H1 (cell line): ENCODE measurements at regions not wholly inside any gene's neighbourhood (a gene's known extent, or its start where the extent isn't known, plus 50 kb on each side); places are given as distances from the start of the nearest gene placed in this dataset.

ENCODE experiments used
- CTCF ChIA-PET: fragments of 300-600 bp; sonication (Branson Sonifier 250); formaldehyde crosslinking; loops from one replicate; lab custom pipeline; 2021; ENCODE audit not compliant: partially characterized antibody; lab: Charles Lee
- POLR2A ChIA-PET: fragments of 300-600 bp; sonication (Branson Sonifier 250); formaldehyde crosslinking; loops from one replicate; lab custom pipeline; 2021; ENCODE audit warnings: inconsistent platforms; ENCODE audit not compliant: partially characterized antibody; lab: Charles Lee
- DNase-seq, 2 experiments: peaks; one replicate each; pipeline versions ENCODE4 v3.0.0 to v3.0.0-alpha.2; 2010 to 2022; ENCODE audit warnings: low spot score in 2 of 2, low read depth in 1 of 2, mixed read lengths in 1 of 2
- FAIRE-seq: peaks from 2 replicates; lab custom pipeline; 2011; peaks lifted over from hg19 to GRCh38; lab: Jason Lieb, UNC
- H2AFZ ChIP-seq: 2 replicates; pipeline ENCODE4 v1.8.1; 2012; ENCODE audit warnings: low read length, inconsistent platforms
- H2AK5ac ChIP-seq: 2 replicates; pipeline ENCODE4 v1.6.1; 2013; ENCODE audit warnings: low read depth, low read length
- H2BK120ac ChIP-seq: replicated peaks from 2 replicates; pipeline ENCODE3; 2013; ENCODE audit warnings: low read depth, low read length, inconsistent platforms
- H2BK12ac ChIP-seq: 2 replicates; pipeline ENCODE4 v1.6.1; 2013; ENCODE audit warnings: low read depth, low read length
- H2BK15ac ChIP-seq: 2 replicates; pipeline ENCODE4 v1.6.1; 2013; ENCODE audit warnings: low read length
- H2BK20ac ChIP-seq: 2 replicates; pipeline ENCODE4 v1.6.1; 2013; ENCODE audit warnings: low read length
- H2BK5ac ChIP-seq: 2 replicates; pipeline ENCODE4 v1.6.1; 2013; ENCODE audit warnings: low read depth, low read length
- H3K14ac ChIP-seq: 2 replicates; pipeline ENCODE4 v1.6.1; 2013; ENCODE audit warnings: inconsistent platforms; ENCODE audit not compliant: insufficient read length
- H3K18ac ChIP-seq: 2 replicates; pipeline ENCODE4 v1.6.1; 2013; ENCODE audit warnings: low read length; ENCODE audit errors: extremely low read depth
- H3K23ac ChIP-seq: 2 replicates; pipeline ENCODE4 v1.6.1; 2013; ENCODE audit warnings: inconsistent platforms; ENCODE audit not compliant: insufficient read length
- H3K23me2 ChIP-seq: 2 replicates; pipeline ENCODE4 v1.6.1; 2013; ENCODE audit warnings: low read depth, low read length
- H3K27ac ChIP-seq: 2 replicates; pipeline ENCODE4 v1.6.1; 2011; ENCODE audit warnings: low read depth, low read length, inconsistent platforms
- H3K27me3 ChIP-seq, 4 experiments: replicated peaks in 1 of 4; 1 replicate in 1 of 4; 2 replicates in 3 of 4; pipeline versions ENCODE4 v1.6.1 to v1.8.1; 2011 to 2013; ENCODE audit warnings: low read length in 3 of 4, mild to moderate bottlenecking in 3 of 4, inconsistent platforms in 2 of 4, mixed read lengths in 2 of 4, moderate library complexity in 1 of 4; ENCODE audit not compliant: control insufficient read depth in 3 of 4, insufficient read depth in 3 of 4; ENCODE audit errors: extremely low read depth in 1 of 4
- H3K36me3 ChIP-seq, 4 experiments: 2 replicates each; pipeline versions ENCODE4 v1.6.1 to v1.8.1; 2011 to 2013; ENCODE audit warnings: mild to moderate bottlenecking in 4 of 4, low read length in 3 of 4, moderate library complexity in 2 of 4, control low read depth in 1 of 4, inconsistent platforms in 1 of 4; ENCODE audit not compliant: insufficient read depth in 4 of 4, control insufficient read depth in 2 of 4
- H3K4ac ChIP-seq: replicated peaks from 2 replicates; pipeline ENCODE3; 2013; ENCODE audit warnings: low read length, low read depth, mixed read lengths, inconsistent platforms; ENCODE audit not compliant: insufficient read length
- H3K4me1 ChIP-seq, 4 experiments: replicated peaks in 1 of 4; 1 replicate in 1 of 4; 2 replicates in 3 of 4; pipeline versions ENCODE4 v1.6.1 to v1.8.1; 2011 to 2013; ENCODE audit warnings: low read length in 3 of 4, inconsistent platforms in 2 of 4, mixed read lengths in 1 of 4; ENCODE audit not compliant: insufficient read depth in 4 of 4, control insufficient read depth in 3 of 4
- H3K4me2 ChIP-seq, 2 experiments: 2 replicates each; pipeline versions ENCODE4 v1.6.1 to v1.8.1; 2011 to 2013; ENCODE audit warnings: low read depth in 2 of 2, low read length in 2 of 2, control low read depth in 1 of 2, inconsistent platforms in 1 of 2, mild to moderate bottlenecking in 1 of 2; ENCODE audit not compliant: insufficient read depth in 1 of 2
- H3K4me3 ChIP-seq, 4 experiments: fragments of 200-600, 300-600 bp in 1 of 4; sonication (generic), shearing (Covaris generic), sonication (Bioruptor Twin) in 1 of 4; 2 replicates each; pipeline versions ENCODE4 v1.5.1 to v1.8.1; 2011 to 2016; ENCODE audit warnings: low read length in 4 of 4, low read depth in 3 of 4, control low read depth in 2 of 4, inconsistent platforms in 2 of 4, mild to moderate bottlenecking in 2 of 4, mixed read lengths in 1 of 4, moderate library complexity in 1 of 4; ENCODE audit not compliant: insufficient read depth in 2 of 4; ENCODE audit errors: extremely low read depth in 1 of 4
- H3K56ac ChIP-seq: replicated peaks from 2 replicates; pipeline ENCODE3; 2013; ENCODE audit warnings: low read depth, mild to moderate bottlenecking, mixed read lengths, low read length, inconsistent platforms; ENCODE audit not compliant: insufficient read length
- H3K79me1 ChIP-seq: 2 replicates; pipeline ENCODE4 v1.6.1; 2013; ENCODE audit warnings: low read depth, low read length, control low read depth
- H3K79me2 ChIP-seq, 2 experiments: 2 replicates each; pipeline versions ENCODE4 v1.6.1 to v1.8.1; 2012 to 2013; ENCODE audit warnings: low read length in 2 of 2, mild to moderate bottlenecking in 2 of 2, inconsistent platforms in 1 of 2; ENCODE audit not compliant: insufficient read depth in 2 of 2, control insufficient read depth in 1 of 2
- H3K9ac ChIP-seq, 4 experiments: replicated peaks in 1 of 4; 1 replicate in 1 of 4; 2 replicates in 3 of 4; pipeline versions ENCODE4 v1.6.1 to v1.8.1; 2011 to 2013; ENCODE audit warnings: low read depth in 3 of 4, low read length in 3 of 4, control low read depth in 2 of 4, mild to moderate bottlenecking in 2 of 4, moderate library complexity in 2 of 4, inconsistent platforms in 1 of 4; ENCODE audit errors: extremely low read depth in 1 of 4
- H3K9me3 ChIP-seq, 2 experiments: 2 replicates each; pipeline versions ENCODE4 v1.6.1 to v1.8.1; 2012 to 2013; ENCODE audit warnings: mild to moderate bottlenecking in 2 of 2, moderate library complexity in 2 of 2, control low read depth in 1 of 2, inconsistent platforms in 1 of 2, low read depth in 1 of 2, low read length in 1 of 2, mixed read lengths in 1 of 2; ENCODE audit not compliant: insufficient read depth in 2 of 2
- H4K20me1 ChIP-seq, 2 experiments: replicated peaks in 1 of 2; 2 replicates each; pipeline versions ENCODE3 to v1.8.1; 2011 to 2013; ENCODE audit warnings: inconsistent platforms in 2 of 2, low read length in 2 of 2, mild to moderate bottlenecking in 1 of 2; ENCODE audit not compliant: insufficient read depth in 2 of 2, control insufficient read depth in 1 of 2
- H4K5ac ChIP-seq: 2 replicates; pipeline ENCODE4 v1.6.1; 2013; ENCODE audit warnings: low read length, low read depth, mixed read lengths, inconsistent platforms; ENCODE audit not compliant: insufficient read length
- H4K8ac ChIP-seq: 2 replicates; pipeline ENCODE4 v1.8.0; 2013; ENCODE audit warnings: mild to moderate bottlenecking, moderate library complexity, low read length, inconsistent platforms; ENCODE audit not compliant: insufficient read depth; ENCODE audit errors: extremely low read depth
- H4K91ac ChIP-seq: replicated peaks from 2 replicates; pipeline ENCODE3; 2013; ENCODE audit warnings: low read length, mixed read lengths, inconsistent platforms; ENCODE audit not compliant: insufficient read length
- ASH2L ChIP-seq: fragments of 200-600, 300-600 bp; sonication (generic); IDR thresholded peaks from one replicate; pipeline ENCODE4 v1.7.1; 2017; ENCODE audit warnings: low read length
- CHD2 ChIP-seq: IDR thresholded peaks from 2 replicates; pipeline ENCODE4 v1.6.1; 2012; ENCODE audit warnings: low read length, improper control_type of control experiment
- CTBP2 ChIP-seq: IDR thresholded peaks from 2 replicates; pipeline ENCODE4 v1.7.0; 2011; ENCODE audit warnings: borderline replicate concordance, mild to moderate bottlenecking, moderate library complexity, mixed read lengths, low read length; ENCODE audit not compliant: insufficient read depth, insufficient read length
- CTCF ChIP-seq, 3 experiments: IDR thresholded peaks; 1 replicate in 2 of 3; 2 replicates in 1 of 3; pipeline versions ENCODE4 v1.5.1 to v1.6.1; 2011; ENCODE audit warnings: low read length in 3 of 3, mild to moderate bottlenecking in 3 of 3, inconsistent platforms in 2 of 3, low read depth in 1 of 3, moderate library complexity in 1 of 3; ENCODE audit not compliant: insufficient read depth in 1 of 3; ENCODE audit errors: control extremely low read depth in 1 of 3
- EZH2 ChIP-seq: fragments of 200-600 bp; sonication (generic); IDR thresholded peaks from 2 replicates; pipeline ENCODE4 v1.7.1; 2012; ENCODE audit warnings: low read depth, mild to moderate bottlenecking, moderate library complexity, low read length, inconsistent platforms; ENCODE audit not compliant: severe bottlenecking
- GABPA ChIP-seq: IDR thresholded peaks from 2 replicates; pipeline ENCODE4 v1.6.1; 2011; ENCODE audit warnings: mild to moderate bottlenecking, low read length, moderate library complexity, borderline replicate concordance; ENCODE audit not compliant: insufficient read depth
- POLR2A ChIP-seq, 2 experiments: IDR thresholded peaks; 1 replicate in 1 of 2; 2 replicates in 1 of 2; pipeline ENCODE4 v1.6.1; 2011; ENCODE audit warnings: low read depth in 2 of 2, low read length in 2 of 2, mild to moderate bottlenecking in 2 of 2; ENCODE audit errors: control extremely low read depth in 1 of 2
- RFX5 ChIP-seq: IDR thresholded peaks from 2 replicates; pipeline ENCODE4 v1.6.1; 2011; ENCODE audit warnings: low read depth, low read length, improper control_type of control experiment, borderline replicate concordance
- SP1 ChIP-seq: IDR thresholded peaks from 2 replicates; pipeline ENCODE4 v1.6.1; 2011; ENCODE audit warnings: low read depth, low read length
- SUZ12 ChIP-seq: fragments of 200-600 bp; sonication (generic); IDR thresholded peaks from 2 replicates; pipeline ENCODE4 v1.6.1; 2012; ENCODE audit warnings: mild to moderate bottlenecking, inconsistent platforms, low read length, moderate library complexity, mixed read lengths
- TAF1 ChIP-seq: IDR thresholded peaks from 2 replicates; pipeline ENCODE4 v1.6.1; 2011; ENCODE audit warnings: mild to moderate bottlenecking, low read depth, low read length
- YY1 ChIP-seq: IDR thresholded peaks from 2 replicates; pipeline ENCODE4 v1.6.1; 2011; ENCODE audit warnings: low read depth, mild to moderate bottlenecking, low read length
- WGBS, 2 experiments: shearing (Covaris generic) in 1 of 2; methylation state at CpG; one replicate each; pipeline versions ENCODE4 v1.1.6 to v1.1.7; 2013 to 2015; ENCODE audit warnings: low lambda C conversion rate in 2 of 2, mixed read lengths in 2 of 2, inconsistent platforms in 1 of 2, low coverage in 1 of 2, missing lambda C conversion rate in 1 of 2; ENCODE audit not compliant: insufficient replicate concordance in 2 of 2, insufficient coverage in 1 of 2, insufficient read length in 1 of 2; ENCODE audit errors: extremely low coverage in 1 of 2, missing lambda C conversion rate in 1 of 2; 5-methylcytosine and 5-hydroxymethylcytosine counted together

- H3K27ac ChIP-seq = no peak overlapping the region
- POLR2A ChIA-PET = no interaction called here
- H4K5ac ChIP-seq = no peak overlapping the region
- no peak overlapping the region for H2BK20ac ChIP-seq
- no peaks in the 10 kb centered on the region for H3K36me3 ChIP-seq
- no peak overlapping the region for H3K23ac ChIP-seq
- no peaks in the 10 kb centered on the region for H3K79me2 ChIP-seq
- no peaks in the 10 kb centered on the region for H3K79me1 ChIP-seq
- no peak overlapping the region for H2BK120ac ChIP-seq
- no peak overlapping the region for H3K9ac ChIP-seq
- FAIRE-seq = no peak
- H4K8ac ChIP-seq = no peak overlapping the region
- no peak overlapping the region for H2AK5ac ChIP-seq
- no peaks in the 10 kb centered on the region for H3K23me2 ChIP-seq
- no peaks in the 10 kb centered on the region for H3K9me3 ChIP-seq
- no peaks in the 10 kb centered on the region for H3K4me1 ChIP-seq
- DNase-seq = no peak
- H2BK5ac ChIP-seq = no peak overlapping the region
- no peak overlapping the region for H3K14ac ChIP-seq
- no peak overlapping the region for H2AFZ ChIP-seq
- WGBS, 2 experiments = 88% methylated on average over 3 of the region's 3 CpGs; no CpG with 5 or more reads in 1 of the 2 experiments
- no peaks in the 10 kb centered on the region for H3K27me3 ChIP-seq
- no peaks in the 10 kb centered on the region for H4K20me1 ChIP-seq
- no peak overlapping the region for H3K56ac ChIP-seq
- no peak overlapping the region for H2BK12ac ChIP-seq
- no peak overlapping the region for H3K4me2 ChIP-seq
- no peak overlapping the region for H3K18ac ChIP-seq
- H3K4me3 ChIP-seq = no peak overlapping the region
- H2BK15ac ChIP-seq = no peak overlapping the region
- CTCF ChIA-PET = interaction anchor here (0.6 to 1.7 kb wide), 13 partner anchors 8 to 1032 kb away, joined by 3 to 8 read pairs (median 3); no protein-coding TSS in a partner anchor
- H4K91ac ChIP-seq = no peak overlapping the region
- H3K4ac ChIP-seq = no peak overlapping the region
- TF ChIP-seq EZH2 (no peak), CHD2 (no peak), GABPA (no peak), ASH2L (no peak), TAF1 (no peak), SUZ12 (no peak), CTBP2 (no peak), POLR2A (IDR thresholded peaks at IDR 0.05; ENCODE audit: control extremely low read depth in 1 of 2, low read depth in 2 of 2, low read length in 2 of 2) (no peak), YY1 (no peak), RFX5 (no peak), CTCF (IDR thresholded peaks at IDR 0.05; ENCODE audit: control extremely low read depth in 1 of 3, insufficient read depth in 1 of 3, low read depth in 1 of 3, low read length in 3 of 3) (no peak), SP1 (no peak)
These were observed 56.6 kb upstream of the RAB18 start for GRCh38 chr10:27447540-27447939.
